GM12891 (cell line): ENCODE measurements at regions not wholly inside any gene's neighbourhood (a gene's known extent, or its start where the extent isn't known, plus 50 kb on each side); places are given as distances from the start of the nearest gene placed in this dataset.

Experiments
- POLR2A ChIP-seq: IDR thresholded peaks from 2 replicates; pipeline ENCODE4 v1.6.1; 2011; ENCODE audit warnings: low read depth, low read length, control low read depth
- POLR2AphosphoS5 ChIP-seq: IDR thresholded peaks from 2 replicates; pipeline ENCODE4 v1.6.1; 2011; ENCODE audit warnings: low read depth, low read length, control low read depth
- TAF1 ChIP-seq: IDR thresholded peaks from 2 replicates; pipeline ENCODE4 v1.6.1; 2011; ENCODE audit warnings: low read depth, low read length, control low read depth

DNA sequence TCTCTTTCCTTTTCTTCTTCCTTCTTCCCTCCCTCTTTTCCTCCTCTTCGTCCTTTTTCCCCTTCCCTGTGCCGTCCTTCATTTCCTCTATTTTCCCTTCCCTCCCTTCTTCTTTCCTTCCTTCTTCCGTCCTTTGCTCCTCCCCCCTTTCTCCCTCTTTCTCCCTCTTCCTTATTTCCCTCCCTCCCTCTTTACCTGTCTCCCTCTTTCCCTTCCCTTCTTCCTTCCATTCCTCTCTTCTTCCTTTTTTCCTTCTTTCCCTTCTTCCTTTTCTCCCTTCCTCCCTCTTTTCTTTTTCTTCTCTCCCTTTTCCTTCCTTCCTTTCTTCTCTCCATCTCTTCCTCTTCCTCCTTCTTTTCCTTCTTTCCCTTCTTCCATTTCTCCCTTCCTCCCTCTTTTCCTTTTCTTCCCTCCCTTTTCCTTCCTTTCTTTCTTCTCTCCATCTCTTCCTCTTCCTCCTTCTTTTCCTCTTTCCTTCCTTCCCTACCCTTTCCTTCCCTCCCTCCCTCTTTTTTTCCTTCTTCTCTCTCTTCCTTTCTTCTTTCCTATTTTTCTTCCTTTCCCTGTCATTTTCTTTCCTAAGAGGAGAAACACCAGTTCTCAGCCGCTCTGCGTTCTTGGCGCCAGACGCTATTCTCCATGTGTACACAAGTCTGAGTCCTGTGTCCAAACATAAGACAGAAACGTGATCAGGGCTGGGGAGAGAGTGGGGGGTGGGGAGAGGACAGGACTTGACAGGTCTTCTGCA, 597.1 kb downstream of the MID1IP1 start:
- TF ChIP-seq POLR2A = no peak
- TF ChIP-seq POLR2AphosphoS5 = no peak
- no peak for TF ChIP-seq TAF1
